Neural cell (in vitro differentiated cells): ENCODE measurements at regions not wholly inside any gene's neighbourhood (a gene's known extent, or its start where the extent isn't known, plus 50 kb on each side); places are given as distances from the start of the nearest gene placed in this dataset.

ENCODE experiments used
- H2AFZ ChIP-seq: fragments of 200-600, 300-800 bp; sonication (generic), shearing (Covaris generic); 2 replicates; pipeline ENCODE4 v1.6.0; 2014; ENCODE audit warnings: low read depth, mild to moderate bottlenecking, antibody characterized with exemption, low read length, moderate library complexity
- H3F3A ChIP-seq: fragments of 200-600 bp; shearing (Covaris generic); 2 replicates; pipeline ENCODE4 v1.6.1; 2016; ENCODE audit warnings: mild to moderate bottlenecking, moderate library complexity, mixed read lengths, antibody characterized with exemption, low read length; ENCODE audit not compliant: insufficient read depth, poor library complexity, severe bottlenecking
- H3K27ac ChIP-seq: fragments of 200-600, 300-800 bp; sonication (generic), shearing (Covaris generic); 2 replicates; pipeline ENCODE4 v1.5.1; 2014; ENCODE audit warnings: mild to moderate bottlenecking, low read length, moderate library complexity
- H3K27me3 ChIP-seq: fragments of 300-800, 200-600 bp; sonication (generic), shearing (Covaris generic); 2 replicates; pipeline ENCODE4 v1.6.0; 2014; ENCODE audit warnings: mild to moderate bottlenecking, low read depth, low read length, moderate library complexity; ENCODE audit not compliant: insufficient read depth
- H3K36me3 ChIP-seq: fragments of 300-800, 200-600 bp; sonication (generic), shearing (Covaris generic); 2 replicates; pipeline ENCODE4 v1.5.1; 2014; ENCODE audit warnings: mild to moderate bottlenecking, antibody characterized with exemption, low read length, moderate library complexity; ENCODE audit not compliant: insufficient read depth
- H3K4me2 ChIP-seq: fragments of 300-800, 200-600 bp; sonication (generic), shearing (Covaris generic); 2 replicates; pipeline ENCODE4 v1.6.0; 2014; ENCODE audit warnings: mild to moderate bottlenecking, low read length
- H3K4me3 ChIP-seq: fragments of 300-800, 200-600 bp; sonication (generic), shearing (Covaris generic); 2 replicates; pipeline ENCODE4 v1.5.1; 2014; ENCODE audit warnings: mild to moderate bottlenecking, low read length, moderate library complexity
- H3K79me2 ChIP-seq: fragments of 200-600 bp; shearing (Covaris generic); replicated peaks from 2 replicates; pipeline ENCODE4 v1.6.0; 2014; ENCODE audit warnings: mild to moderate bottlenecking, low read length, moderate library complexity; ENCODE audit not compliant: insufficient read depth
- H3K9ac ChIP-seq: fragments of 300-800, 200-600 bp; sonication (generic), shearing (Covaris generic); 2 replicates; pipeline ENCODE4 v1.6.1; 2016; ENCODE audit warnings: mild to moderate bottlenecking, low read length, mixed read lengths
- H3K9me2 ChIP-seq: fragments of 200-600 bp; shearing (Covaris generic); 2 replicates; pipeline ENCODE4 v1.6.1; 2016; ENCODE audit warnings: mild to moderate bottlenecking, low read length, mixed read lengths; ENCODE audit not compliant: insufficient read depth
- H3K9me3 ChIP-seq: fragments of 200-600, 300-800 bp; sonication (generic), shearing (Covaris generic); 2 replicates; pipeline ENCODE4 v1.6.1; 2016; ENCODE audit warnings: mild to moderate bottlenecking, mixed run types, low read length, moderate library complexity, mixed read lengths
- H4K20me1 ChIP-seq: fragments of 200-600 bp; shearing (Covaris generic); 2 replicates; pipeline ENCODE4 v1.6.1; 2016; ENCODE audit warnings: mild to moderate bottlenecking, mixed run types; ENCODE audit not compliant: insufficient read depth
- CTCF ChIP-seq: fragments of 450-650 bp; IDR thresholded peaks from 2 replicates; pipeline ENCODE4 v1.5.1; 2014; ENCODE audit warnings: antibody characterized with exemption, mild to moderate bottlenecking, moderate library complexity; ENCODE audit not compliant: poor library complexity, severe bottlenecking
- EP300 ChIP-seq: fragments of 450-650 bp; conservative IDR thresholded peaks from 2 replicates; pipeline ENCODE4 v1.6.1; 2014; ENCODE audit warnings: antibody characterized with exemption, mild to moderate bottlenecking, moderate library complexity; ENCODE audit not compliant: poor library complexity, severe bottlenecking
- EZH2 ChIP-seq: fragments of 200-600, 300-800 bp; shearing (Covaris generic), sonication (generic); IDR thresholded peaks from 2 replicates; pipeline ENCODE4 v1.6.1; 2014; ENCODE audit warnings: antibody characterized with exemption, low read length, borderline replicate concordance, mild to moderate bottlenecking; ENCODE audit not compliant: insufficient read depth, poor library complexity, severe bottlenecking
- MXI1 ChIP-seq: fragments of 450-650 bp; conservative IDR thresholded peaks from 2 replicates; pipeline ENCODE4 v1.6.1; 2014; ENCODE audit warnings: antibody characterized with exemption, mild to moderate bottlenecking; ENCODE audit not compliant: poor library complexity, severe bottlenecking
- POLR2AphosphoS5 ChIP-seq: IDR thresholded peaks from 2 replicates; pipeline ENCODE4 v1.6.1; 2012
- RAD21 ChIP-seq: fragments of 450-650 bp; conservative IDR thresholded peaks from 2 replicates; pipeline ENCODE4 v1.6.1; 2014; ENCODE audit warnings: antibody characterized with exemption, mild to moderate bottlenecking, moderate library complexity
- REST ChIP-seq: IDR thresholded peaks from 2 replicates; pipeline ENCODE4 v1.6.1; 2012; ENCODE audit warnings: borderline replicate concordance
- SMC3 ChIP-seq: fragments of 450-650 bp; conservative IDR thresholded peaks from 2 replicates; pipeline ENCODE4 v1.6.1; 2014; ENCODE audit warnings: antibody characterized with exemption, mild to moderate bottlenecking, moderate library complexity; ENCODE audit not compliant: poor library complexity
- TAF1 ChIP-seq: IDR thresholded peaks from 2 replicates; pipeline ENCODE4 v1.6.1; 2012; ENCODE audit warnings: low read depth

GRCh38 chr13:100941377-100942368, 267.1 kb upstream of the TMTC4 start:
- no peaks in the 10 kb centered on the region for H3K79me2 ChIP-seq
- no peaks in the 10 kb centered on the region for H4K20me1 ChIP-seq
- no peaks in the 10 kb centered on the region for H3K9me2 ChIP-seq
- no peaks in the 10 kb centered on the region for H3K27me3 ChIP-seq
- no peak overlapping the region for H3K4me2 ChIP-seq
- H3K9me3 ChIP-seq, result no peaks in the 10 kb centered on the region
- no peak overlapping the region for H3K9ac ChIP-seq
- H2AFZ ChIP-seq, result no peak overlapping the region
- no peaks in the 10 kb centered on the region for H3K36me3 ChIP-seq
- no peak overlapping the region for H3K27ac ChIP-seq
- no peaks in the 10 kb centered on the region for H3F3A ChIP-seq
- H3K4me3 ChIP-seq, result no peak overlapping the region
- no peak for TF ChIP-seq MXI1
- TF ChIP-seq CTCF, result no peak
- no peak for TF ChIP-seq TAF1
- TF ChIP-seq SMC3, result no peak
- TF ChIP-seq EZH2, result no peak
- no peak for TF ChIP-seq EP300
- no peak for TF ChIP-seq RAD21
- TF ChIP-seq REST, result no peak

GRCh38 chr13:100940658-100941057, 266.1 kb upstream of the TMTC4 start:
- Histone ChIP-seq H4K20me1 (no peaks in the 10 kb centered on the region), H3K4me2 (no peak overlapping the region), H3K9me2 (no peaks in the 10 kb centered on the region), H3K27ac (no peak overlapping the region), H3F3A (no peaks in the 10 kb centered on the region), H3K4me3 (no peak overlapping the region), H3K9ac (no peak overlapping the region), H3K27me3 (no peaks in the 10 kb centered on the region), H2AFZ (no peak overlapping the region), H3K36me3 (no peaks in the 10 kb centered on the region), H3K79me2 (no peaks in the 10 kb centered on the region), H3K9me3 (no peaks in the 10 kb centered on the region)
- TF ChIP-seq POLR2AphosphoS5, result no peak
- TF ChIP-seq MXI1, result no peak
- TF ChIP-seq RAD21, result no peak
- no peak for TF ChIP-seq EP300
- no peak for TF ChIP-seq TAF1
- no peak for TF ChIP-seq EZH2
- TF ChIP-seq CTCF, result no peak
- no peak for TF ChIP-seq SMC3
- no peak for TF ChIP-seq REST
